Duodenal mucosa (tissue), 2 donors: ENCODE measurements at regions not wholly inside any gene's neighbourhood (a gene's known extent, or its start where the extent isn't known, plus 50 kb on each side); places are given as distances from the start of the nearest gene placed in this dataset.
"Not testable (repeated sequence)": the region's sequence is repeated elsewhere in the genome, so short reads cannot be mapped to it uniquely, and the experiment has no call there.

Source experiments
- H3K27ac ChIP-seq: one replicate; pipeline ENCODE4 v1.7.0; 2013; ENCODE audit warnings: low read depth, low read length
- H3K27me3 ChIP-seq, 2 donors: one replicate each; pipeline ENCODE4 v1.7.0; 2013; ENCODE audit warnings: low read length in 2 of 2, control low read depth in 1 of 2; ENCODE audit not compliant: insufficient read depth in 2 of 2, control insufficient read depth in 1 of 2
- H3K36me3 ChIP-seq, 2 donors: one replicate each; pipeline ENCODE4 v1.7.0; 2013; ENCODE audit warnings: low read length in 2 of 2, control low read depth in 1 of 2; ENCODE audit not compliant: insufficient read depth in 2 of 2, control insufficient read depth in 1 of 2
- H3K4me1 ChIP-seq, 2 donors: one replicate each; pipeline ENCODE4 v1.7.0; 2013; ENCODE audit warnings: low read length in 2 of 2, control low read depth in 1 of 2; ENCODE audit not compliant: insufficient read depth in 2 of 2, control insufficient read depth in 1 of 2
- H3K4me3 ChIP-seq, 2 donors: one replicate each; pipeline ENCODE4 v1.7.0; 2013; ENCODE audit warnings: low read length in 2 of 2, low read depth in 1 of 2
- H3K9ac ChIP-seq, 2 donors: one replicate each; pipeline ENCODE4 v1.7.0; 2013; ENCODE audit warnings: low read length in 2 of 2, low read depth in 1 of 2
- H3K9me3 ChIP-seq, 2 donors: one replicate each; pipeline ENCODE4 v1.7.0; 2013; ENCODE audit warnings: low read length in 2 of 2, control low read depth in 1 of 2; ENCODE audit not compliant: control insufficient read depth in 1 of 2

GRCh38 chrX:40849906-40850823, 114.8 kb upstream of the MED14 start:
- H3K36me3 ChIP-seq = no peaks in the 10 kb centered on the region
- no peak overlapping the region for H3K4me3 ChIP-seq
- no peak overlapping the region for H3K27ac ChIP-seq
- no peaks in the 10 kb centered on the region for H3K4me1 ChIP-seq
- H3K27me3 ChIP-seq = no peaks in the 10 kb centered on the region
- H3K9me3 ChIP-seq = no peaks in the 10 kb centered on the region
- H3K9ac ChIP-seq = no peak overlapping the region

GRCh38 chrX:40852586-40852985, 117.2 kb upstream of the MED14 start:
- H3K4me3 ChIP-seq = no peak overlapping the region
- no peaks in the 10 kb centered on the region for H3K9me3 ChIP-seq
- H3K36me3 ChIP-seq = no peaks in the 10 kb centered on the region

GRCh38 chrX:40853004-40853815, 117.9 kb upstream of the MED14 start:
- H3K4me3 ChIP-seq = no peak overlapping the region
- H3K9ac ChIP-seq = no peak overlapping the region
- no peaks in the 10 kb centered on the region for H3K27me3 ChIP-seq
- H3K9me3 ChIP-seq = no peaks in the 10 kb centered on the region
- no peaks in the 10 kb centered on the region for H3K36me3 ChIP-seq
- no peaks in the 10 kb centered on the region for H3K4me1 ChIP-seq
- no peak overlapping the region for H3K27ac ChIP-seq

More at GRCh38 chrX:40852586-40852985, 117.2 kb upstream of the MED14 start:
- Histone ChIP-seq H3K4me1 (no peaks in the 10 kb centered on the region), H3K9ac (no peak overlapping the region), H3K27ac (no peak overlapping the region), H3K27me3 (no peaks in the 10 kb centered on the region)

- no peak overlapping the region for H3K4me3 ChIP-seq
- no peaks in the 10 kb centered on the region for H3K4me1 ChIP-seq
- H3K9ac ChIP-seq = no peak overlapping the region
- no peaks in the 10 kb centered on the region for H3K27me3 ChIP-seq
- H3K36me3 ChIP-seq = no peaks in the 10 kb centered on the region
- no peak overlapping the region for H3K27ac ChIP-seq
- no peaks in the 10 kb centered on the region for H3K9me3 ChIP-seq
Observed at GRCh38 chrX:40853816-40854123, 118.4 kb upstream of the MED14 start.

- H3K9me3 ChIP-seq = no peaks in the 10 kb centered on the region
- no peaks in the 10 kb centered on the region for H3K27me3 ChIP-seq
- H3K4me3 ChIP-seq = no peak overlapping the region
- H3K36me3 ChIP-seq = no peaks in the 10 kb centered on the region
- H3K4me1 ChIP-seq = no peaks in the 10 kb centered on the region
- H3K9ac ChIP-seq = no peak overlapping the region
- no peak overlapping the region for H3K27ac ChIP-seq
Observed at GRCh38 chrX:40854242-40854641, 118.9 kb upstream of the MED14 start.

GRCh38 chrX:40855411-40855810, 120.1 kb upstream of the MED14 start:
- Histone ChIP-seq H3K9me3 (no peaks in the 10 kb centered on the region), H3K4me1 (no peaks in the 10 kb centered on the region), H3K36me3 (no peaks in the 10 kb centered on the region), H3K27ac (no peak overlapping the region), H3K27me3 (no peaks in the 10 kb centered on the region), H3K4me3 (no peak overlapping the region), H3K9ac (no peak overlapping the region)

GRCh38 chrX:40855932-40856515, 120.7 kb upstream of the MED14 start:
- H3K9me3 ChIP-seq = no peaks in the 10 kb centered on the region
- no peak overlapping the region for H3K27ac ChIP-seq
- H3K9ac ChIP-seq = no peak overlapping the region
- no peaks in the 10 kb centered on the region for H3K27me3 ChIP-seq
- H3K4me1 ChIP-seq = no peaks in the 10 kb centered on the region
- no peaks in the 10 kb centered on the region for H3K36me3 ChIP-seq
- no peak overlapping the region for H3K4me3 ChIP-seq

GRCh38 chrX:40861952-40862554, 126.7 kb upstream of the MED14 start:
- not testable (repeated sequence) for H3K9me3 ChIP-seq, H3K27me3 ChIP-seq, H3K36me3 ChIP-seq, H3K4me1 ChIP-seq, H3K9ac ChIP-seq, H3K4me3 ChIP-seq, H3K27ac ChIP-seq

GRCh38 chrX:40863260-40863659, 127.9 kb upstream of the MED14 start:
- not testable (repeated sequence) for H3K27me3 ChIP-seq, H3K9ac ChIP-seq, H3K9me3 ChIP-seq, H3K36me3 ChIP-seq, H3K27ac ChIP-seq, H3K4me1 ChIP-seq, H3K4me3 ChIP-seq

GRCh38 chrX:40863671-40864070, 128.3 kb upstream of the MED14 start:
- Histone ChIP-seq H3K36me3 (no peaks in the 10 kb centered on the region), H3K4me1 (no peaks in the 10 kb centered on the region), H3K9ac (no peak overlapping the region), H3K9me3 (no peaks in the 10 kb centered on the region), H3K27me3 (no peaks in the 10 kb centered on the region), H3K27ac (no peak overlapping the region), H3K4me3 (no peak overlapping the region)
